ENCODE measurements at regions not wholly inside any gene's neighbourhood (a gene's known extent, or its start where the extent isn't known, plus 50 kb on each side); places are given as distances from the start of the nearest gene placed in this dataset.

DNA sequence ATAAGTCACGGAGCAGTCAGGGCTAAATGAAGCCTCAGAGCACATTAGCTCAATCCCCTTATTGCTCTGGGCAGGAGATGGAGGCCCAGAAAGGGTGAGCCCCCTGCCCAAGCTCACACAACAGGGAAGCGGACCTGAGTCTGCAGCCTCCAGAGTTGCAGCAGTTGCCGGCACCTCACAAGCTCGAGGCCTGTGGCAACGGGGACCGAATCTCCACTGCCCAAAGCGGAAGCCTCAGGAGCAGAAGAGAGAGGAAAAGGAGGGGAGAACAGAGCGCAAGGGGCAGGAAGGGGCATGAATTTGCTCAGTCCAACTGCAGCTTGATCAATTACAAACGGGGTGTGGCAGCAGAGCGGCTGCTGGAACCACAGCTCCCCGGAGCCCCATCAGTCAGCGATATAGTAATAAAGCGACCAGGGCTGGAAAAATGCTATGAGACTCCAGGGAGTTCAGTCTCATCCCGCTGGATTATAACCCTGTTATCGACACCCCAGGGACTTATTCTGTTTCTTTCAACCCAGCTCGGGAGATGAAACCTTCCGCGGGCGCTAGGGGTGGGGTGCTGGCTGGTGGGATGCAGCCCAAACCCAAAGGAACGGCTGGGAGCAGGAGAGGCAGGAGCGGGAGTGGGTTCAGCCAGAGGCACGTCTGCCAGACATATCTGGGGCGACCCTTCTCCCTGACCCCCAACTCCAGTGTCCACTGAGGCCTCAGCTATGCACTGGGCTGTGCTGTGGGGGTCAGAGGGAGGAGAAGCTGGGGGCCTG, 219.7 kb upstream of the LINGO1 start:
- no peak for DNase-seq (ENCODE audit: low read depth)
- no peaks in the 10 kb centered on the region for H3K4me1 ChIP-seq (ENCODE audit: control insufficient read depth, insufficient read depth, low read length)
- no peaks in the 10 kb centered on the region for H3K36me3 ChIP-seq (ENCODE audit: control insufficient read depth, insufficient read depth, low read length, severe bottlenecking)
- H3K9me3 ChIP-seq (ENCODE audit: control insufficient read depth, low read length) = peaks cover 25% of the 10 kb centered on the region
- H3K9ac ChIP-seq (ENCODE audit: low read length) = no peak overlapping the region
- peaks cover 74% of the 10 kb centered on the region for H3K27me3 ChIP-seq (replicated peaks; ENCODE audit: control insufficient read depth, insufficient read depth, low read length)
- H3K4me3 ChIP-seq (ENCODE audit: low read length) = no peak overlapping the region

DNA sequence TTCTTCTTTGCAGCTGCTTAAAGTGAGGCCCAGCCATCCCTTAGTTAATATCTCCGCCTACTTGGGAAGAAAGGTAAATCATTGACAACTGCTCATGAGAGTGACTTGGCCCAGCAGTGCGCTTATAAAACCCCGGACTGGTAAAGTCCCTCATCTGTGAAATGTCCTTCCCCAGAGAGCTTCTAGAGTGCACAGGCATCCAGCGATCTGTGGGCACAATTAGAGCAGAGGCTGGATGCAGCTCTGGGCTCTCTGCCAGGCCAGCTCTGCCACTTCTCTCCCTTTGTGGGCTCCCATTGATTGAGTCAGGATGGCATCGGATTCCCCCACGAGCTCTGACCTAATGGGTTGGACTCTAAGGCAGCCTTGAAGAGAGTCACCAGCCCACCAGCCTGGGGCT, 219.0 kb upstream of the LINGO1 start:
- Histone ChIP-seq H3K36me3 (ENCODE audit: control insufficient read depth, insufficient read depth, low read length, severe bottlenecking) (no peaks in the 10 kb centered on the region), H3K9ac (ENCODE audit: low read length) (no peak overlapping the region), H3K27me3 (replicated peaks; ENCODE audit: control insufficient read depth, insufficient read depth, low read length) (peaks cover 67% of the 10 kb centered on the region), H3K4me1 (ENCODE audit: control insufficient read depth, insufficient read depth, low read length) (no peaks in the 10 kb centered on the region), H3K9me3 (ENCODE audit: control insufficient read depth, low read length) (peaks cover 25% of the 10 kb centered on the region), H3K4me3 (ENCODE audit: low read length) (no peak overlapping the region)
- no peak for DNase-seq (ENCODE audit: low read depth)

DNA sequence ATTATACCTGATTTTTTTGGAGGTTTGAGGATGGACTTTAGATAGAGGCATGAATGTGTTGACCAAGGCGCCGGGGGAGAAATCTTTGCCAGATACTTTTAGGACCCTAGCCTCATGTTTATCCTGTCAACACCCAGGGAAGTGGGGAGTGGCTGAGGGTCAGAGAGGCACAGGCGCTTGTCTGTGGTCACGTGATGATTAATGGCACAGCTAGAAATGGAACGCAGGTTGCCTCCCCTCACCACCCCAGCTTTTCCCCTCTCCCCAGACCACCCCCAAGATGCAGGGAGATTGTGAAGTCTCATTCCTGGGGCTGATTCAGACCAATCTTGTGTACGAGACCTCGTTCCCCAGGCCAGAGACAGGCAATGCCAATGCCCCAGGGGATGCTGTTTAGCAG, 218.4 kb upstream of the LINGO1 start:
- Histone ChIP-seq H3K4me1 (ENCODE audit: control insufficient read depth, insufficient read depth, low read length) (no peaks in the 10 kb centered on the region), H3K9ac (ENCODE audit: low read length) (no peak overlapping the region), H3K36me3 (ENCODE audit: control insufficient read depth, insufficient read depth, low read length, severe bottlenecking) (no peaks in the 10 kb centered on the region), H3K27me3 (replicated peaks; ENCODE audit: control insufficient read depth, insufficient read depth, low read length) (peaks cover 62% of the 10 kb centered on the region), H3K4me3 (ENCODE audit: low read length) (no peak overlapping the region), H3K9me3 (ENCODE audit: control insufficient read depth, low read length) (peaks cover 25% of the 10 kb centered on the region)
- no peak for DNase-seq (ENCODE audit: low read depth)

DNA sequence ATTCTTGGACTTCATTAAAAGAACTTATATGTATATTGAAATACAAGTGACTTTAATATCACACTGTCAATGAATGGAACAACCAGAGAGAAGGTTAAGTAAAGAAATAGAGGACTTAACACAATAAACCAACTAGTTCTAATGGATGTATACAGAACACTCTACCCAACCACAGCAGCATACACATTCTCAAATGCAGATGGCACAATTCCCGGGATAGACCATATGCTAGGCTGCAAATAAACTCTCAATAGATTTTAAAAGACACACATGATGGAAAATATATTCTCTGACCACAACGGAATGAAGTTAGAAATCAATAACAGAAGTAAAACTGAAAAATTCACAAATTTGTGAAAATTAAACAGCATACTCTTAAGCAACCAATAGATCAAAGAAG, 214.3 kb upstream of the LINGO1 start:
- Histone ChIP-seq H3K4me3 (ENCODE audit: low read length) (no peak overlapping the region), H3K9me3 (ENCODE audit: control insufficient read depth, low read length) (peaks cover 29% of the 10 kb centered on the region), H3K9ac (ENCODE audit: low read length) (no peak overlapping the region), H3K36me3 (ENCODE audit: control insufficient read depth, insufficient read depth, low read length, severe bottlenecking) (no peaks in the 10 kb centered on the region), H3K27me3 (replicated peaks; ENCODE audit: control insufficient read depth, insufficient read depth, low read length) (peaks cover 33% of the 10 kb centered on the region), H3K4me1 (ENCODE audit: control insufficient read depth, insufficient read depth, low read length) (no peaks in the 10 kb centered on the region)
- DNase-seq (ENCODE audit: low read depth) = no peak

DNA sequence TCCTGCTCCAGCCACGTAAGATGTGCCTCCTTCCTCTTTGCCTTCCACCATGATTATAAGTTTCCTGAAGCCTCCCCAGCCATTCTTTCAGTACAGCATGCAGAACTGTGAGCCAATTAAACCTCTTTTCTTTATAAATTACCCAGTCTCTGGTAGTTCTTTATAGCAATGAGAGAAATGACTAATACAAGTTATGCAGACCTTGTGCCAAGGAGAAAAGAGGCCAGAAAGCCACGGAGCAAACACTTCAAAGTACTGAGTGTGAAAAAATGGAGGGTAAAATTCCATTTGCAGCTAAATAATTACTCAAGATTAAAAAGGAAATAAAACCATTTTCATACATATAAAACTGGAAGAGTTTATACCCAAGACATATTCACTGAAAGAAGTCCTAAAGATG, 213.6 kb upstream of the LINGO1 start:
- Histone ChIP-seq H3K27me3 (replicated peaks; ENCODE audit: control insufficient read depth, insufficient read depth, low read length) (peaks cover 27% of the 10 kb centered on the region), H3K9me3 (ENCODE audit: control insufficient read depth, low read length) (peaks cover 27% of the 10 kb centered on the region), H3K9ac (ENCODE audit: low read length) (no peak overlapping the region), H3K4me1 (ENCODE audit: control insufficient read depth, insufficient read depth, low read length) (peaks cover 2% of the 10 kb centered on the region), H3K4me3 (ENCODE audit: low read length) (no peak overlapping the region), H3K36me3 (ENCODE audit: control insufficient read depth, insufficient read depth, low read length, severe bottlenecking) (no peaks in the 10 kb centered on the region)
- no peak for DNase-seq (ENCODE audit: low read depth)

DNA sequence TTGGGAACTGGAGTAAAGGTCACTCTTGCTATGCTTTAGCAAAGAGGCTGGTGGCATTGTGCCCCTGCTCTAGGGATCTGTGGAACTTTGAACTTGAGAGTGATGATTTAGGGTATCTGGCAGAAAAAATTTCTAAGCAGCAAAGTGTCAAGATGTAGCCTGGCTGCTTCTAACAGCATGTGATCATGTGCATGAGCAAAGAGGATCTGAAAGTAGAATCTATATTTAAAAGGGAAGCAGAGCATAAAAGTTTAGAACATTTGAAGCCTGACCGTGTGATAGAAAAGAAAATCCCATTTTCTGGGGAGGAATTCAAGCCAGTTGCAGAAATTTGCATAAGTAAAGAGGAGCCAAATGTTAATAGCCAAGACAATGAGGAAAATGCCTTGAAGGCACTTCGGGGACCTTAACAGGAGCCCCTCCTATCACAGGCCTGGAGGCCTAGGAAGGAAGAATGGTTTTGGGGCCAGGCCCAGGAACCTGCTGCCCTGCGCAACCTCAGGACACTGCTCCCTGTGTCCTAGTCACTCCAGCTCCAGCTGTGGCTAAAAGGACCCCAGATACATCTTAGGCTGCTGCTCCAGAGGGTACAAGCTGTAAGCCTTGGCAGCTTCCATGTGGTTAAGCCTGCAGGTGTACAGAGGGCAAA, 212.2 kb upstream of the LINGO1 start:
- Histone ChIP-seq H3K36me3 (ENCODE audit: control insufficient read depth, insufficient read depth, low read length, severe bottlenecking) (no peaks in the 10 kb centered on the region), H3K27me3 (replicated peaks; ENCODE audit: control insufficient read depth, insufficient read depth, low read length) (peaks cover 31% of the 10 kb centered on the region), H3K4me1 (ENCODE audit: control insufficient read depth, insufficient read depth, low read length) (peaks cover 7% of the 10 kb centered on the region), H3K4me3 (ENCODE audit: low read length) (no peak overlapping the region), H3K9ac (ENCODE audit: low read length) (no peak overlapping the region), H3K9me3 (ENCODE audit: control insufficient read depth, low read length) (peaks cover 13% of the 10 kb centered on the region)
- DNase-seq (ENCODE audit: low read depth) = no peak

DNA sequence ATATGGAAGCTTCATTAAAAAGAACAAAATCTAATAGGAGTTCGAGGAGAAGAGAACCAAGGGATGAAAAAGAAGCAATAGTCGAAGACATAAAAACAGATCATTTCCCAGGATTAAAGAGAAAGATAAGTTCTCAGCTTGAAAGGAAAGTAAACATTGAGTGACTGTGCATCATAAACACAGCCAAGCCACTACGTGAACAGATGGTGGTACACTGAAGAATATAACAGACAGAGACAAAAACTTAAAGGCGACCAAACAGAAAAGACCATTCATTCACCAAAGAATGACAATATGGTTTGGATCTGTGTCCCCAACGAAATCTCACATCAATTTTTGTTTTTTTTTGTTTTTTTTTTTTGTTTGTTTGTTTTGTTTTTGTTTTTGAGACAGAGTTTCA, 210.8 kb upstream of the LINGO1 start:
- H3K4me3 ChIP-seq (ENCODE audit: low read length) = no peak overlapping the region
- H3K36me3 ChIP-seq (ENCODE audit: control insufficient read depth, insufficient read depth, low read length, severe bottlenecking) = no peaks in the 10 kb centered on the region
- H3K9me3 ChIP-seq (ENCODE audit: control insufficient read depth, low read length) = peaks cover 4% of the 10 kb centered on the region
- H3K9ac ChIP-seq (ENCODE audit: low read length) = no peak overlapping the region
- H3K27me3 ChIP-seq (replicated peaks; ENCODE audit: control insufficient read depth, insufficient read depth, low read length) = peaks cover 37% of the 10 kb centered on the region
- DNase-seq (ENCODE audit: low read depth) = no peak
- peaks cover 7% of the 10 kb centered on the region for H3K4me1 ChIP-seq (ENCODE audit: control insufficient read depth, insufficient read depth, low read length)

DNA sequence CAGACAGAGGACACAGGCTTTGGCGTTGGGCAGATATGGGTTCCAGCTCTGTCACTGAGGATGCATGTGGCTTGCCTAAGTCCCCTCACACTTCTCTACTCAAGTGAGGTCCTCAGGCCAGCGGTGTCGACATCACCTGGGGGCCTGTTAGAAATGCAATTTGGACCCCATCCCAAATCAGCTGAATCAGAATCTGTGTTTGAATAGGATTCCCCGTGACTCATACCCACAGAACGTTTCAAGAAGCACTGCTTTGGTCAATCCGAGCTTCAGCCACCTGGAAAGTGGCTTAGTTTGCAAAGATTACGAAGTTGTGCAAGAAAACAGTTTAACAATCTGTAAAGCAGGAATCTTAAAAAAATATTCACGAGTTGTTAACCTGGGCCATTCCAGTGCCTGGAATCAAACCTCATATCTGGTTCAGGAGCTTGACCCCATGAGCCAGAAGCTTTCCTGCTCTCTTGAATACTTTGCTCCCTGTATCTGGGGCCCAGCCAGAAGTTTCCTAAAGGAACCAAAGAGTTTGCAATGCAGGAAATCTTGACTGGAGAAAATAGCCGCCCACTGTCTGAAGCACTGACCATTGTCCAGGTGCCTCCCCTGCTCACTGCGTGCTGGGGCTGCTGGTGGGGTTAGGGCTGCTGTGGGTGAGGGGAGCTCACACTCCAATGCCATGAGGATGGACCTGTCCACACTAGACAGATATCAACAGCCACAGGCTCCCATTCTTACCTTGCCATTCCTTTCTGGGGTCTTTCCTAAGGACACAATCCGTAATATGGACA, 208.5 kb upstream of the LINGO1 start:
- peak; percentile 53 for DNase-seq (ENCODE audit: low read depth)
- H3K9ac ChIP-seq (ENCODE audit: low read length) = no peak overlapping the region
- H3K9me3 ChIP-seq (ENCODE audit: control insufficient read depth, low read length) = peaks cover 3% of the 10 kb centered on the region
- peaks cover 52% of the 10 kb centered on the region for H3K27me3 ChIP-seq (replicated peaks; ENCODE audit: control insufficient read depth, insufficient read depth, low read length)
- H3K4me3 ChIP-seq (ENCODE audit: low read length) = no peak overlapping the region
- H3K36me3 ChIP-seq (ENCODE audit: control insufficient read depth, insufficient read depth, low read length, severe bottlenecking) = no peaks in the 10 kb centered on the region
- H3K4me1 ChIP-seq (ENCODE audit: control insufficient read depth, insufficient read depth, low read length) = peaks cover 7% of the 10 kb centered on the region

DNA sequence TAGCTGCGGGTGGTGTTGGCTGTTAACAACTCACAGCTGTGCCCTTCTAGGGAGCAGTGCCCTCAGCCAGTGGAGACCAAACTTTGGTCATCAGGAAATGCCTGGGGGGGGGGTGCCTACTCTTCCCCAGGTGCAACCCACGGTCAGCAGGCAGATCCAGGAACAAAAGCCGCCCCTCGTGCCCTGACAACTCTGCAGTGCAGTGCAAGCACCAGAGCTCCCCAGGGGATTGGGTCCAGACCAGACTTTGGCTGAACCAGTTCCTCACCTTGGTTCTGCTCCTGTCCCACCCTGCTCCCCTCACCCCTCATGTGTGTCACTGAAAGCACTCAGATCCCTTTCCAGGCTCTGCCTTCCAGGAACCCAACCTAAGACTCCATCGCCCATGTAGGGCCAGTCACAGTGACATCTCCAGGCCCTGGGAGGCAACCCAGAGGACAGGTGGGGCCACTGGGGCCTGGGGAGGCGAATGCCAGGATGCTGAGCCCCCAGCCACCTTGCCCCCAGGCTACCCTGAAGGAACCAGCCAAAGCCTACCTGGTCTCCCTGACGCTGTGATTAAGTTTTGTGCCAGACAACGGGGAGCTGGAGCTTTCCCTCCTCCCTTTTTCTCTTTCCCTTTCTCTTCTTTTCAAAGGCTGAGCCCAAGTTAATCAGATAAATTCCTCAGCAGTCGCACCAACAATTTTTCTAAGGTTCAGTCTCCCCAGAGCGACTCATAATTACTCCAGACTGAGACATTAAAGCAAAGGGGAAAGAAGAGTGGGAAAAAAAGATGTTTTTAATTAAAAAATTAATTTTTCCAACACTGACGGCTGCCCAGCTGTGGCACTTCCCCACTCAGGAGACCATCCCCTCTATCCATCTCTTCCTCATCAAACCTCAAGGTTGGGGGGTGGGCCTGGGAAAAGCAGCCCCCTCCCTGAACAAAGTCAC, 207.5 kb upstream of the LINGO1 start:
- H3K4me3 ChIP-seq (ENCODE audit: low read length) = no peak overlapping the region
- H3K36me3 ChIP-seq (ENCODE audit: control insufficient read depth, insufficient read depth, low read length, severe bottlenecking) = no peaks in the 10 kb centered on the region
- H3K9me3 ChIP-seq (ENCODE audit: control insufficient read depth, low read length) = peaks cover 3% of the 10 kb centered on the region
- peaks cover 62% of the 10 kb centered on the region for H3K27me3 ChIP-seq (replicated peaks; ENCODE audit: control insufficient read depth, insufficient read depth, low read length)
- peaks cover 7% of the 10 kb centered on the region for H3K4me1 ChIP-seq (ENCODE audit: control insufficient read depth, insufficient read depth, low read length)
- no peak overlapping the region for H3K9ac ChIP-seq (ENCODE audit: low read length)
- DNase-seq (ENCODE audit: low read depth) = no peak

DNA sequence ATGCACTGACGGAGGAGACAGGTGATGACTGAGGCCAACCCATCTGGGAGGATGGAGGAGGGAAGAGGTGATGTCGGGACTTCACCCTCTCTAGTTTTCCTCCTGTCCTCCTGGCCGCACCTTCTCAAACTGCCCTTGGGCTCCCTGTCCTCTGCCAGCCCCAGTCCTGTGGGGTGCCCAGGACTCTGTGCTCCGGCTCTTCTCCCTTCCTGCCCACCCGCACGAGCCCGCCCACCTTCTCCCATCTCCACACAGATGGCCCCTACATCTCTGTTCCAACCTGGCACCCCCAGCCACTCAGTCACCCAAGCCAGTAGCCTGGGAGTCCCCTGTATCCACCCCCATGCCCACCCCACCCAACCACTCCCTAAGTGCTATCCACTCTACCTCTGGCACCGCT, 206.7 kb upstream of the LINGO1 start:
- H3K9me3 ChIP-seq (ENCODE audit: control insufficient read depth, low read length) = peaks cover 2% of the 10 kb centered on the region
- peaks cover 7% of the 10 kb centered on the region for H3K4me1 ChIP-seq (ENCODE audit: control insufficient read depth, insufficient read depth, low read length)
- no peak overlapping the region for H3K9ac ChIP-seq (ENCODE audit: low read length)
- peaks cover 63% of the 10 kb centered on the region for H3K27me3 ChIP-seq (replicated peaks; ENCODE audit: control insufficient read depth, insufficient read depth, low read length)
- no peak for DNase-seq (ENCODE audit: low read depth)
- no peak overlapping the region for H3K4me3 ChIP-seq (ENCODE audit: low read length)
- H3K36me3 ChIP-seq (ENCODE audit: control insufficient read depth, insufficient read depth, low read length, severe bottlenecking) = no peaks in the 10 kb centered on the region
